ENCODE measurements at regions not wholly inside any gene's neighbourhood (a gene's known extent, or its start where the extent isn't known, plus 50 kb on each side); places are given as distances from the start of the nearest gene placed in this dataset.

DNA sequence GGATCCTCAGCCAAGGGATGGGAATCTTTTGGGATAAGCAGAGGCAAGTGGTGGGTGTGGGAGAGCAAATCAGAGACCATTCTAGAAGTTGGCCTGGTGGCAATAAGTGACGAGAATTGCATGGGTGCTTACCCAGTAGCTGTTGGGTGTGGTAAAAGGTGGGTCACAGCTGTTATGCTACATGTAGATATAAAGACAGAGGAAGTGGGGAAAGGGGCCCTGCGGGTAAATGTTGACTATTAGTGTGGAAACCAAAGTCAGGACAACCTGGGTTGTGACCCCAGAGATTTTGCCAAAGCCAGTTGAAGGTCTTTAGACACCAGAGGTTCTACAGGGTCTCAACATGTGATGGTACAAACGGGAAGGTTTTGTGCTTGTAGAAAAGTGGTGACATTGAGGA lies 443.6 kb upstream of the HNRNPA3 start:
- Histone ChIP-seq H3K4me3 (no peak overlapping the region), H3K4me1 (no peaks in the 10 kb centered on the region), H3K36me3 (no peaks in the 10 kb centered on the region), H3K27ac (no peak overlapping the region), H3K9me3 (peaks cover 0 to 12% (median 0%) of the 10 kb centered on the region in 4 donors), H3K27me3 (no peaks in the 10 kb centered on the region)
- TF ChIP-seq, protein P1, sequence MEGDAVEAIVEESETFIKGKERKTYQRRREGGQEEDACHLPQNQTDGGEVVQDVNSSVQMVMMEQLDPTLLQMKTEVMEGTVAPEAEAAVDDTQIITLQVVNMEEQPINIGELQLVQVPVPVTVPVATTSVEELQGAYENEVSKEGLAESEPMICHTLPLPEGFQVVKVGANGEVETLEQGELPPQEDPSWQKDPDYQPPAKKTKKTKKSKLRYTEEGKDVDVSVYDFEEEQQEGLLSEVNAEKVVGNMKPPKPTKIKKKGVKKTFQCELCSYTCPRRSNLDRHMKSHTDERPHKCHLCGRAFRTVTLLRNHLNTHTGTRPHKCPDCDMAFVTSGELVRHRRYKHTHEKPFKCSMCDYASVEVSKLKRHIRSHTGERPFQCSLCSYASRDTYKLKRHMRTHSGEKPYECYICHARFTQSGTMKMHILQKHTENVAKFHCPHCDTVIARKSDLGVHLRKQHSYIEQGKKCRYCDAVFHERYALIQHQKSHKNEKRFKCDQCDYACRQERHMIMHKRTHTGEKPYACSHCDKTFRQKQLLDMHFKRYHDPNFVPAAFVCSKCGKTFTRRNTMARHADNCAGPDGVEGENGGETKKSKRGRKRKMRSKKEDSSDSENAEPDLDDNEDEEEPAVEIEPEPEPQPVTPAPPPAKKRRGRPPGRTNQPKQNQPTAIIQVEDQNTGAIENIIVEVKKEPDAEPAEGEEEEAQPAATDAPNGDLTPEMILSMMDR (IDR thresholded peaks at IDR 0.05) = no peak
- TF ChIP-seq POLR2A (IDR thresholded peaks at IDR 0.05) (no peak), EP300 (IDR thresholded peaks at IDR 0.05) (no peak)
- WGBS, 2 donors = 82 to 88% methylated on average over 3 of the region's 3 CpGs
- DNase-seq (ENCODE audit: low spot score in 2 of 2) = no peak

DNA sequence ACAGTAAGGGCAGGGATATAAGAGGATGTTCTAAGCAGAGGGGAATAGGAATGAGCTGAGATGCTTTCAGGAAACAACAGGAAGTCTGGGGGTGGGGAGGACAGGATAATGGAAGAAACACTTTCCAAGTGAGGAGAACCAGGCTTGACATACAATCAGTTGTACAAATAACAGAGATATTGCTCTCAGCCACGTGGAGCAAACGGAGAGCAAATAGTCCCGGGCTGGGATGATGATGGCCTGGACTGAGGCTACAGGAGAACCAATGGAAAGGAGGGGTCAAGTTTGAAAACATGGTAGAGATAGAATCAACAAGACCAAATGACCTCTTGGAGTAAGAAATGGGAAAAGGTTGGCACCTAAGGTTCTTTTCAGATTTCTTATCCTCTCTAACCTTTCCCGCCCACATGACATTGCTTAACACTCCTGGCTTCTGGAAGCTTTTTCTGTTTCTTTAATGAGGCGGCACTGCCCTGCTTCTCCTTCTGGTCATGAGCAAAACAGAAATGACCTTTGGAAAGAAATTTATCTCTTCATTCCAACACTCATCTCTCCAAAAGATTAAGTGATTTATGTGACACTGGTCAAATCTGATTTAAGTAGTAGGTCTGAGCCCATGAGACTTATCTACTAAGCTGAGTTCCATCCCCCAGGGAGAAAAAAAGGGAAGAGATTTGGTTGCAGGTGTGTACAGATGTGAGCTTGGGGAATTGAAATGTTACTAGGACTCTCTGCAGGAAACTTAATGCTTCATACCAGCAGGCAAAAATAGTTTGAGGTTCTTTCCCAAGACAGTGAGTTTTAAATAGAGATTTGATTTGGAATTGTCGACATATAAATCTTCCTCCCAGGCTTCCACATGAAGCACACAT lies 442.9 kb upstream of the HNRNPA3 start:
- WGBS, 2 donors = 70 to 71% methylated on average over 6 of the region's 6 CpGs
- no peak for TF ChIP-seq EP300 (IDR thresholded peaks at IDR 0.05)
- TF ChIP-seq, protein P1 (IDR thresholded peaks at IDR 0.05) = no peak
- TF ChIP-seq POLR2A (IDR thresholded peaks at IDR 0.05) = no peak
- no peak overlapping the region for H3K27ac ChIP-seq

DNA sequence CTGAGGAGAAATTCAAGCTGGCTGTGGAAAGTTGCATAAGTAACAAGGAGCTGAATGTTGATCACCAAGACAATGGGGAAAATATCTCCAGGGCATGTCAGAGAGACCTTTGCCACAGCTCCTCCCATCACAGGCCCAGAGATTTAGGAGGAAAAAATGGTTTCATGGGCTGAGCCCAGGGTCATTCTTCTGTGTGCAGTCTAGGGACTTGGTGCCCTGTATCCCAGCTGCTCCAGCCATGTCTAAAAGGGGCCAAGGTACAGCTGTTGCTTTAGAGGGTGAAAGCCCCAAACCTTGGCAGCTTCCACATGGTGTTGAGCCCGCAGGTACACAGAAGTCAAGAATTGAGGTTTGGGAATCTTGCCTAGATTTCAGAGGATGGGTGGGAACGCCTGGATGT lies 439.8 kb upstream of the HNRNPA3 start:
- Histone ChIP-seq H3K27me3 (no peaks in the 10 kb centered on the region), H3K36me3 (no peaks in the 10 kb centered on the region), H3K4me3 (no peak overlapping the region), H3K9me3 (peaks cover 0 to 12% (median 0%) of the 10 kb centered on the region in 4 donors), H3K4me1 (no peaks in the 10 kb centered on the region), H3K27ac (no peak overlapping the region)
- 84 to 87% methylated on average over 2 of the region's 2 CpGs for WGBS, 2 donors
- TF ChIP-seq POLR2A (IDR thresholded peaks at IDR 0.05) (no peak), EP300 (IDR thresholded peaks at IDR 0.05) (no peak)
- TF ChIP-seq, protein P1 (IDR thresholded peaks at IDR 0.05) = no peak
- no peak for DNase-seq (ENCODE audit: low spot score in 2 of 2)

More for the DNA sequence above, 442.9 kb upstream of the HNRNPA3 start:
- Histone ChIP-seq H3K36me3 (no peaks in the 10 kb centered on the region), H3K27me3 (no peaks in the 10 kb centered on the region), H3K4me3 (no peak overlapping the region), H3K9me3 (peaks cover 0 to 12% (median 0%) of the 10 kb centered on the region in 4 donors), H3K4me1 (no peaks in the 10 kb centered on the region)
- DNase-seq (ENCODE audit: low spot score in 2 of 2) = no peak

- TF ChIP-seq, protein P1 (IDR thresholded peaks at IDR 0.05) = no peak
- no peak for TF ChIP-seq EP300 (IDR thresholded peaks at IDR 0.05)
- no peak for TF ChIP-seq POLR2A (IDR thresholded peaks at IDR 0.05)
- 73 to 76% methylated on average over 2 of the region's 2 CpGs for WGBS, 2 donors
- DNase-seq (ENCODE audit: low spot score in 2 of 2) = no peak
- Histone ChIP-seq H3K4me3 (no peak overlapping the region), H3K27ac (no peak overlapping the region), H3K4me1 (no peaks in the 10 kb centered on the region), H3K27me3 (no peaks in the 10 kb centered on the region), H3K9me3 (peaks cover 0 to 12% (median 0%) of the 10 kb centered on the region in 4 donors), H3K36me3 (no peaks in the 10 kb centered on the region)
Measured at GRCh38 chr2:176774766-176775451, 437.7 kb upstream of the HNRNPA3 start.

DNA sequence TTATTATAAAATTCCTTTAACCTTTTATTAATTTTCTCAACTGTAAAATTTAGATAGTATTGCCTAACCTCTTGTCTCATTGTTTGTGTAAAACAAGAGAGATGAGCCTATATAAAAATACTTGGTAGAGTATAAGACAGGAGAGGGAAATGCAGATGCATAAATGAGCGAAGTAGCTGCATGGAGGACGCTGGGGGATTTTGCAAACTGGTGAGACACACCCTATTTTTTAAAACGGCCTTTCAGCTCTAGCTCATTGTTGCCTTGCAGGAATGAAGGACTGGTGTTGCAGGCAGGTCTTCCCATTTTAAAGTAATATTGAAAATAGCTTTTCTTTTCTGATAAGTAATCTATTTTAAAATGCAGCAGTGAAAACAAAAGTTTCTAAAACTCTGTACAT lies 435.3 kb upstream of the HNRNPA3 start:
- H3K27me3 ChIP-seq = no peaks in the 10 kb centered on the region
- no peak for TF ChIP-seq EP300 (IDR thresholded peaks at IDR 0.05)
- TF ChIP-seq, protein P1 (IDR thresholded peaks at IDR 0.05) = no peak
- no peak for TF ChIP-seq POLR2A (IDR thresholded peaks at IDR 0.05)
- H3K36me3 ChIP-seq = no peaks in the 10 kb centered on the region
- H3K9me3 ChIP-seq = peaks cover 0 to 12% (median 0%) of the 10 kb centered on the region in 4 donors
- H3K27ac ChIP-seq = no peak overlapping the region
- no peak for DNase-seq (ENCODE audit: low spot score in 2 of 2)
- no peaks in the 10 kb centered on the region for H3K4me1 ChIP-seq
- WGBS, 2 donors = 78 to 82% methylated on average over 3 of the region's 3 CpGs
- H3K4me3 ChIP-seq = no peak overlapping the region
